B cell (primary cell): ENCODE measurements at regions not wholly inside any gene's neighbourhood (a gene's known extent, or its start where the extent isn't known, plus 50 kb on each side); places are given as distances from the start of the nearest gene placed in this dataset.
"Not testable (repeated sequence)": the region's sequence is repeated elsewhere in the genome, so short reads cannot be mapped to it uniquely, and the experiment has no call there.

Experiments
- EZH2 ChIP-seq: IDR thresholded peaks from 2 replicates; pipeline ENCODE4 v1.6.1; 2012; ENCODE audit warnings: borderline replicate concordance, low read depth, mild to moderate bottlenecking, moderate library complexity, low read length; ENCODE audit not compliant: insufficient read depth, poor library complexity, severe bottlenecking
- TF ChIP-seq, protein P1 (sequence below): fragments of 200-600 bp; IDR thresholded peaks from one replicate; pipeline ENCODE4 v1.8.0; 2022; ENCODE audit warnings: antibody characterized with exemption, mild to moderate bottlenecking

DNA sequence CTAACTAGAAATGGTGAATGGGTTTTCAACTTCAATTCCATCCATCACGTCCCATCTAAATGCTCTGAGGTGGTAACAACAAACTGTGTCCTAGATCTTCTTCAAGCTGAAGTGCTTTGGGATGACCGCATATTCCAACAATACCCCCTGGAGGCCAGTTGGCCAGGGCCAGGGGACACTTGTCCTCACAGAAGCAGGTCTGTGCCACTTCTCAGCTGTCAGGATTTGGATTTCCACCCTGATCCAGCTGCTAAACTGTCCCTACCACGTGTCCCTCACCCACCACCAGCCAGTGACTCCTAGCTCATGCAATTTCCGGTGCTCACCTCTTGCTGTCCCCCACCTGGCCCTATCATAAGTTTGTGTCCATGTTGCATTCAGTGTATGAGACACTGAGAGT is 633.0 kb downstream of the PRIM2 start:
- TF ChIP-seq EZH2: not testable (repeated sequence)
- TF ChIP-seq, protein P1, sequence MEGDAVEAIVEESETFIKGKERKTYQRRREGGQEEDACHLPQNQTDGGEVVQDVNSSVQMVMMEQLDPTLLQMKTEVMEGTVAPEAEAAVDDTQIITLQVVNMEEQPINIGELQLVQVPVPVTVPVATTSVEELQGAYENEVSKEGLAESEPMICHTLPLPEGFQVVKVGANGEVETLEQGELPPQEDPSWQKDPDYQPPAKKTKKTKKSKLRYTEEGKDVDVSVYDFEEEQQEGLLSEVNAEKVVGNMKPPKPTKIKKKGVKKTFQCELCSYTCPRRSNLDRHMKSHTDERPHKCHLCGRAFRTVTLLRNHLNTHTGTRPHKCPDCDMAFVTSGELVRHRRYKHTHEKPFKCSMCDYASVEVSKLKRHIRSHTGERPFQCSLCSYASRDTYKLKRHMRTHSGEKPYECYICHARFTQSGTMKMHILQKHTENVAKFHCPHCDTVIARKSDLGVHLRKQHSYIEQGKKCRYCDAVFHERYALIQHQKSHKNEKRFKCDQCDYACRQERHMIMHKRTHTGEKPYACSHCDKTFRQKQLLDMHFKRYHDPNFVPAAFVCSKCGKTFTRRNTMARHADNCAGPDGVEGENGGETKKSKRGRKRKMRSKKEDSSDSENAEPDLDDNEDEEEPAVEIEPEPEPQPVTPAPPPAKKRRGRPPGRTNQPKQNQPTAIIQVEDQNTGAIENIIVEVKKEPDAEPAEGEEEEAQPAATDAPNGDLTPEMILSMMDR: not testable (repeated sequence)
